GM12878 (cell line): ENCODE measurements at regions not wholly inside any gene's neighbourhood (a gene's known extent, or its start where the extent isn't known, plus 50 kb on each side); places are given as distances from the start of the nearest gene placed in this dataset.

Experiments used
- ATAC-seq: fragments of 200-7000 bp; cut with Tn5 transposase; 3 replicates; pipeline ENCODE4 v1.9.1; 2020; ENCODE audit warnings: mild to moderate bottlenecking, moderate library complexity
- BruUV-seq: library from RNA; stranded (reverse); fragments of 400-500 nt; replicated peaks from 2 replicates; lab custom pipeline; 2021; lab: Mats Ljungman, UMichigan
- CTCF ChIA-PET: fragments of 300-600 bp; sonication (Branson Sonifier 250); formaldehyde crosslinking; extraction: SDS; loops from one replicate; lab custom pipeline; 2021; ENCODE audit warnings: inconsistent platforms; lab: Yijun Ruan, JAX
- POLR2A ChIA-PET: fragments of 350-600 bp; formaldehyde crosslinking; extraction: SDS; loops from one replicate; lab custom pipeline; 2021; ENCODE audit warnings: inconsistent platforms; lab: Charles Lee
- RAD21 ChIA-PET: fragments of 300-600 bp; sonication (Branson Sonifier 250); formaldehyde crosslinking; loops from one replicate; lab custom pipeline; 2023; ENCODE audit warnings: antibody characterized with exemption; ENCODE audit not compliant: unreplicated experiment; lab: Charles Lee
- SMC1A ChIA-PET: fragments of 300-600 bp; sonication (Branson Sonifier 250); formaldehyde crosslinking; loops from one replicate; lab custom pipeline; 2023; ENCODE audit not compliant: unreplicated experiment, uncharacterized antibody; lab: Charles Lee
- DNase-seq: peaks from one replicate; pipeline ENCODE4 v3.0.0-alpha.2; 2011; ENCODE audit warnings: low read depth, low spot score
- FAIRE-seq: peaks from 3 replicates; lab custom pipeline; 2011; peaks lifted over from hg19 to GRCh38; lab: Jason Lieb, UNC
- H2AFZ ChIP-seq: 2 replicates; pipeline ENCODE4 v1.6.0; 2011; ENCODE audit warnings: low read depth, low read length, control low read depth; ENCODE audit not compliant: control insufficient read depth
- H3K27ac ChIP-seq: 2 replicates; pipeline ENCODE4 v1.5.1; 2011; ENCODE audit warnings: control low read depth; ENCODE audit not compliant: control insufficient read depth, insufficient read depth
- H3K27me3 ChIP-seq, 2 experiments: replicated peaks in 1 of 2; 2 replicates each; pipeline versions ENCODE4 v1.6.0 to v1.6.1; 2011; ENCODE audit warnings: low read length in 1 of 2; ENCODE audit not compliant: control insufficient read depth in 2 of 2, insufficient read depth in 2 of 2
- H3K36me3 ChIP-seq, 2 experiments: 2 replicates each; pipeline ENCODE4 v1.5.1; 2011; ENCODE audit warnings: low read length in 1 of 2; ENCODE audit not compliant: control insufficient read depth in 2 of 2, insufficient read depth in 2 of 2
- H3K4me1 ChIP-seq: 2 replicates; pipeline ENCODE4 v1.6.1; 2011; ENCODE audit warnings: mild to moderate bottlenecking, low read length, moderate library complexity, mixed read lengths; ENCODE audit not compliant: control insufficient read depth, insufficient read depth
- H3K4me2 ChIP-seq: 2 replicates; pipeline ENCODE4 v1.6.0; 2011; ENCODE audit warnings: control low read depth; ENCODE audit not compliant: control insufficient read depth, insufficient read depth
- H3K4me3 ChIP-seq: fragments of 200-600 bp; sonication (generic); 2 replicates; pipeline ENCODE4 v1.5.1; 2016
- H3K79me2 ChIP-seq: 2 replicates; pipeline ENCODE4 v1.6.0; 2011; ENCODE audit warnings: low read length; ENCODE audit not compliant: control insufficient read depth, insufficient read depth
- H3K9ac ChIP-seq: 2 replicates; pipeline ENCODE4 v1.8.0; 2011; ENCODE audit warnings: low read length, control low read depth, mixed read lengths; ENCODE audit not compliant: control insufficient read depth, insufficient read depth
- H3K9me3 ChIP-seq: replicated peaks from 3 replicates; pipeline ENCODE4 v1.5.1; 2011; ENCODE audit warnings: mild to moderate bottlenecking, low read length; ENCODE audit not compliant: control insufficient read depth, insufficient read depth
- H4K20me1 ChIP-seq: 2 replicates; pipeline ENCODE4 v1.6.0; 2011; ENCODE audit not compliant: control insufficient read depth, insufficient read depth
- ATF7 ChIP-seq: fragments of 450-650 bp; IDR thresholded peaks from 2 replicates; pipeline ENCODE4 v1.6.1; 2016; ENCODE audit warnings: low read depth, mild to moderate bottlenecking
- BCL11A ChIP-seq: IDR thresholded peaks from 2 replicates; pipeline ENCODE4 v1.6.1; 2011; ENCODE audit warnings: low read depth, low read length
- BHLHE40 ChIP-seq, 2 experiments: fragments of 450-650 bp in 1 of 2; IDR thresholded peaks; 2 replicates each; pipeline ENCODE4 v1.6.1; 2011 to 2017; ENCODE audit warnings: low read depth in 2 of 2, borderline replicate concordance in 1 of 2, improper control_type of control experiment in 1 of 2, low read length in 1 of 2, mild to moderate bottlenecking in 1 of 2
- CREB1 ChIP-seq: IDR thresholded peaks from 2 replicates; pipeline ENCODE4 v1.6.1; 2012; ENCODE audit warnings: low read depth, mild to moderate bottlenecking, inconsistent platforms
- CREM ChIP-seq: IDR thresholded peaks from 2 replicates; pipeline ENCODE4 v1.6.1; 2014; ENCODE audit warnings: antibody characterized with exemption, low read depth
- DPF2 ChIP-seq: fragments of 450-650 bp; IDR thresholded peaks from 2 replicates; pipeline ENCODE4 v1.6.1; 2017; ENCODE audit warnings: mild to moderate bottlenecking
- EP300 ChIP-seq, 2 experiments: fragments of 150-350 bp in 1 of 2; IDR thresholded peaks; 2 replicates each; pipeline ENCODE4 v1.6.1; 2011 to 2012; ENCODE audit warnings: low read depth in 2 of 2, low read length in 2 of 2, borderline replicate concordance in 1 of 2, improper control_type of control experiment in 1 of 2, inconsistent platforms in 1 of 2; ENCODE audit not compliant: control insufficient read depth in 1 of 2
- GABPA ChIP-seq: IDR thresholded peaks from 2 replicates; pipeline ENCODE4 v1.6.1; 2014; ENCODE audit warnings: antibody characterized with exemption, low read depth, mild to moderate bottlenecking, inconsistent platforms
- HDAC2 ChIP-seq: fragments of 200-600 bp; sonication (generic); IDR thresholded peaks from 2 replicates; pipeline ENCODE4 v1.6.1; 2017
- IKZF1 ChIP-seq: fragments of 450-650 bp; conservative IDR thresholded peaks from 2 replicates; pipeline ENCODE4 v1.6.1; 2017; ENCODE audit warnings: antibody characterized with exemption, mild to moderate bottlenecking
- IKZF2 ChIP-seq, 2 experiments: fragments of 450-650 bp; IDR thresholded peaks; 2 replicates each; pipeline ENCODE4 v1.6.1; 2017; ENCODE audit warnings: mild to moderate bottlenecking in 2 of 2, moderate library complexity in 2 of 2
- JUNB ChIP-seq: IDR thresholded peaks from 2 replicates; pipeline ENCODE4 v1.6.1; 2016; ENCODE audit warnings: antibody characterized with exemption, mild to moderate bottlenecking
- JUND ChIP-seq: IDR thresholded peaks from 2 replicates; pipeline ENCODE4 v1.6.1; 2012; ENCODE audit warnings: low read depth, mild to moderate bottlenecking, low read length, improper control_type of control experiment, moderate library complexity
- KLF5 ChIP-seq: fragments of 450-650 bp; IDR thresholded peaks from 2 replicates; pipeline ENCODE4 v1.6.1; 2014; ENCODE audit warnings: mild to moderate bottlenecking; ENCODE audit not compliant: partially characterized antibody
- NFYA ChIP-seq: IDR thresholded peaks from 2 replicates; pipeline ENCODE4 v1.6.1; 2011; ENCODE audit warnings: low read depth, mild to moderate bottlenecking, low read length, improper control_type of control experiment, borderline replicate concordance
- NR2F1 ChIP-seq: fragments of 450-650 bp; conservative IDR thresholded peaks from 2 replicates; pipeline ENCODE4 v1.6.1; 2017; ENCODE audit warnings: mild to moderate bottlenecking
- SRF ChIP-seq, 2 experiments: IDR thresholded peaks; 2 replicates each; pipeline ENCODE4 v1.6.1; 2011; ENCODE audit warnings: low read depth in 2 of 2, low read length in 2 of 2, mild to moderate bottlenecking in 1 of 2, moderate library complexity in 1 of 2
- WGBS: methylation state at CpG from one replicate; pipeline ENCODE4 v1.1.6; 2016; ENCODE audit warnings: low lambda C conversion rate; ENCODE audit not compliant: insufficient replicate concordance, insufficient coverage; ENCODE audit errors: missing lambda C conversion rate; 5-methylcytosine and 5-hydroxymethylcytosine counted together
- in situ Hi-C: fragments of 300-500 bp; cut with MboI; formaldehyde crosslinking; loops from 9 replicates; pipeline ENCODE4 v1.14.3; 2018; ENCODE audit warnings: mixed read lengths
- intact Hi-C: fragments of 100-400 bp; cut with micrococcal nuclease; formaldehyde crosslinking; loops from one replicate; pipeline ENCODE4 v1.14.2; 2022; ENCODE audit not compliant: unreplicated experiment
- TF ChIP-seq, protein P1 (sequence below): IDR thresholded peaks from 2 replicates; pipeline ENCODE4 v1.6.1; 2011; ENCODE audit warnings: borderline replicate concordance, low read depth, mild to moderate bottlenecking, moderate library complexity, low read length; ENCODE audit not compliant: insufficient read depth, poor library complexity, severe bottlenecking
- TF ChIP-seq, protein P2 (sequence below): IDR thresholded peaks from 2 replicates; pipeline ENCODE4 v1.6.1; 2012; ENCODE audit warnings: low read length, inconsistent platforms

DNA sequence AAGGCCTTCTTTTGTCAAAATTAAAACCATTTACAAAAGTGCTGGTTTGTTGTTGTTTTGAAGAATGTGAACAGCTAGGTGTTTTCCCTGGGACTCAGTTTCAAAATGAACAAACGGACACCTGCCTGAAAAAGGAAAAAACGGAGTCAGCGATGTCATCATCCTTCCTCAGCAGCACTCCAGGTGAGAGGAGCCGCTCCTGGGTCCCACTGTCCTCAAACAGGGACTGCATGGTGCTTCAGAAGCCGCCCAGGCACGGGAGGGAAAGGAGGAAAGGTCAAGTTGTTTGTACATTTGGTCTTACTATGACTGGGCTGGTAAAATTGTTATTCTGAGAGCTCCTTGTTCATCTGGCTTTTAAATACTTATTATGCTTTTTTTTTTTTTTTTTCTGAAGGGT, 69.0 kb upstream of the ZSWIM6 start:
- SMC1A ChIA-PET: interaction anchor here (0.6 to 2.0 kb wide), 7 partner anchors 10 to 244 kb away, joined by 3 to 6 read pairs (median 4); no protein-coding TSS in a partner anchor
- H3K9ac ChIP-seq: no peak overlapping the region
- intact Hi-C loops: no loop called here
- H3K4me3 ChIP-seq: no peak overlapping the region
- H3K27ac ChIP-seq: no peak overlapping the region
- CTCF ChIA-PET: interaction anchor here (0.8 to 2.3 kb wide), 4 partner anchors 8 to 94 kb away, joined by 3 to 7 read pairs (median 4); no protein-coding TSS in a partner anchor
- H2AFZ ChIP-seq: no peak overlapping the region
- no peak for FAIRE-seq
- peak; percentile 57; the same call in 1 of the 2 replicates for TF ChIP-seq NR2F1
- no peak for TF ChIP-seq DPF2
- TF ChIP-seq KLF5: no peak
- no peak for TF ChIP-seq NFYA
- no peak for TF ChIP-seq HDAC2
- 0 out of 4 replicates have a peak, but pooled peaks of 1 of the 2 experiments have one; percentile 6 for TF ChIP-seq SRF (IDR thresholded peaks at IDR 0.05; ENCODE audit: low read depth in 2 of 2, low read length in 2 of 2)
- TF ChIP-seq, protein P1, sequence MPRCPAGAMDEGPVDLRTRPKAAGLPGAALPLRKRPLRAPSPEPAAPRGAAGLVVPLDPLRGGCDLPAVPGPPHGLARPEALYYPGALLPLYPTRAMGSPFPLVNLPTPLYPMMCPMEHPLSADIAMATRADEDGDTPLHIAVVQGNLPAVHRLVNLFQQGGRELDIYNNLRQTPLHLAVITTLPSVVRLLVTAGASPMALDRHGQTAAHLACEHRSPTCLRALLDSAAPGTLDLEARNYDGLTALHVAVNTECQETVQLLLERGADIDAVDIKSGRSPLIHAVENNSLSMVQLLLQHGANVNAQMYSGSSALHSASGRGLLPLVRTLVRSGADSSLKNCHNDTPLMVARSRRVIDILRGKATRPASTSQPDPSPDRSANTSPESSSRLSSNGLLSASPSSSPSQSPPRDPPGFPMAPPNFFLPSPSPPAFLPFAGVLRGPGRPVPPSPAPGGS: peak; percentile 19
- TF ChIP-seq, protein P2, sequence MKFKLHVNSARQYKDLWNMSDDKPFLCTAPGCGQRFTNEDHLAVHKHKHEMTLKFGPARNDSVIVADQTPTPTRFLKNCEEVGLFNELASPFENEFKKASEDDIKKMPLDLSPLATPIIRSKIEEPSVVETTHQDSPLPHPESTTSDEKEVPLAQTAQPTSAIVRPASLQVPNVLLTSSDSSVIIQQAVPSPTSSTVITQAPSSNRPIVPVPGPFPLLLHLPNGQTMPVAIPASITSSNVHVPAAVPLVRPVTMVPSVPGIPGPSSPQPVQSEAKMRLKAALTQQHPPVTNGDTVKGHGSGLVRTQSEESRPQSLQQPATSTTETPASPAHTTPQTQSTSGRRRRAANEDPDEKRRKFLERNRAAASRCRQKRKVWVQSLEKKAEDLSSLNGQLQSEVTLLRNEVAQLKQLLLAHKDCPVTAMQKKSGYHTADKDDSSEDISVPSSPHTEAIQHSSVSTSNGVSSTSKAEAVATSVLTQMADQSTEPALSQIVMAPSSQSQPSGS: peak; percentile 57; the same call in 1 of the 2 replicates
- TF ChIP-seq JUND: 0 out of 2 replicates have a peak, but pooled peaks have one; percentile 10
- no peak for TF ChIP-seq EP300 (IDR thresholded peaks at IDR 0.05; ENCODE audit: borderline replicate concordance in 1 of 2, control insufficient read depth in 1 of 2, low read depth in 2 of 2, low read length in 2 of 2)
- TF ChIP-seq ATF7: peak; percentile 17; the same call in 1 of the 2 replicates
- no peak for TF ChIP-seq GABPA
- TF ChIP-seq JUNB: peak; percentile 76
- TF ChIP-seq CREM: peak; percentile 15; the same call in 1 of the 2 replicates
- 0 out of 2 replicates have a peak, but pooled peaks have one; percentile 19 for TF ChIP-seq IKZF1
- no peak for TF ChIP-seq BCL11A
- peak; percentile 2; the same call in 1 of the 2 replicates for TF ChIP-seq CREB1
- peak; percentile 34 to 50; a peak in 2 of 4 replicates for TF ChIP-seq IKZF2 (IDR thresholded peaks at IDR 0.05)
- peak in 1 of 2 experiments; percentile 52; a peak in 2 of 4 replicates for TF ChIP-seq BHLHE40 (IDR thresholded peaks at IDR 0.05; ENCODE audit: borderline replicate concordance in 1 of 2, low read depth in 2 of 2, low read length in 1 of 2)
- TF ChIP-seq, all 136 proteins: peak for 12
- Histone ChIP-seq H3K9me3 (no peaks in the 10 kb centered on the region), H3K27me3 (no peaks in the 10 kb centered on the region), H3K79me2 (no peaks in the 10 kb centered on the region), H3K4me2 (no peak overlapping the region), H4K20me1 (no peaks in the 10 kb centered on the region), H3K36me3 (no peaks in the 10 kb centered on the region), H3K4me1 (no peaks in the 10 kb centered on the region)
- ChIA-PET RAD21 (interaction anchor here (0.6 to 1.9 kb wide), 6 partner anchors 31 to 1005 kb away, joined by 3 to 7 read pairs (median 3); no protein-coding TSS in a partner anchor), POLR2A (interaction anchor here (0.6 to 1.2 kb wide), 3 partner anchors 9 to 80 kb away, joined by 3 to 5 read pairs (median 4); no protein-coding TSS in a partner anchor)
- ATAC-seq (peak; percentile 77), DNase-seq (no peak)
- in situ Hi-C loops: no loop called here
- BruUV-seq: no TSS peak
- 16% methylated on average over 6 of the region's 6 CpGs for WGBS
